Erythroblast (primary cell): ENCODE measurements at regions not wholly inside any gene's neighbourhood (a gene's known extent, or its start where the extent isn't known, plus 50 kb on each side); places are given as distances from the start of the nearest gene placed in this dataset.

Experiments
- GATA1 ChIP-seq: IDR thresholded peaks from 2 replicates; pipeline ENCODE4 v1.6.1; 2011; ENCODE audit warnings: low read depth, mild to moderate bottlenecking, control low read depth, low read length, moderate library complexity
- POLR2A ChIP-seq: IDR thresholded peaks from 2 replicates; pipeline ENCODE4 v1.6.1; 2011; ENCODE audit warnings: mild to moderate bottlenecking, low read length

DNA sequence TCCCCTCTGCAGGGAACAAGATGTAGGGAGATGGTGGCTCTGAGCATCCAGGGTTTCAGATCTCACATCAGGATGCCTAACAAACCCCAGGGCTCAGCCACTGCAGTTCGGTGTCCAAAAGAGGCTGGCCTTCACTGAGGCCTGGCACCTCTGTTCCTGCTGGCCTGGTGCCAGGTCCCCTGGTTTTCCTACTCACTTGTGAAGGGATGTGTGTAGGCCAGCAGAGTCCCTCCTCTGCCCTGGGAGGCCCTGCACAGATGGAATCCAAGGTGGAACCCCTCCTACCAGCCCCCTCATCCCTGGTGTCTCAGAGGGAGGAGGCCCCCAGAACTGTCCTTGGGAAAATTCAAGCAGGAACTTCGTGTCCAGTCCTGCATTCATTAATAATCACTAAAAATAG lies 260.6 kb downstream of the CCSER2 start:
- TF ChIP-seq POLR2A (no peak), GATA1 (no peak)
